ENCODE measurements at regions not wholly inside any gene's neighbourhood (a gene's known extent, or its start where the extent isn't known, plus 50 kb on each side); places are given as distances from the start of the nearest gene placed in this dataset.

DNA sequence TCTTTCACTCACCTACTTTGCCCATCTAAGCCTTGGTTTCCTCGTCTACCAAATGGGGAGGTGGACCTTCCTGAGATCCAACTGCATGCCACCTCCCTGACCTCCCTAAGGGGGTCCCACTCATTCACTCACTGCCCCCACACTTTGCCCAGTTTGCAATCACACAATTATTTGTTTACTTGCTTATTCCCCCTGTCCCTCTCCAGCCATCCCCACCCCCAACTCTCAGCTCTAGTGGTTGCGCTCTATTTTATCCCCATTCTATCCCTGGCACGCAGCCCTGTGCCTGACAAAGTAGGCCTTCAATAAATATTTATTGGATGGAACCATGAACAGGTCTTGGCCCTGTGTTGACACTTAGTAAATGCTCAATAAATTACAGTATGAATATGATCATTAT lies 130.8 kb upstream of the LARP1 start:
- DNase-seq (ENCODE audit: low read depth, low spot score) (no peak), FAIRE-seq (no peak)
- Histone ChIP-seq H3K79me2 (ENCODE audit: control insufficient read depth, insufficient read depth, low read length) (no peaks in the 10 kb centered on the region), H3K27me3 (ENCODE audit: control insufficient read depth in 2 of 2, insufficient read depth in 2 of 2, low read length in 2 of 2) (peaks cover 2 to 7% of the 10 kb centered on the region in 2 experiments), H3K27ac (ENCODE audit: insufficient read depth, low read depth, low read length) (no peak overlapping the region), H3K36me3 (ENCODE audit: control insufficient read depth in 2 of 2, extremely low read depth in 1 of 2, insufficient read depth in 2 of 2, low read length in 2 of 2) (no peaks in the 10 kb centered on the region), H2AFZ (ENCODE audit: low read depth, low read length) (no peak overlapping the region), H3K4me3 (replicated peaks in 1 of 3; ENCODE audit: insufficient read depth in 1 of 3, low read depth in 1 of 3, low read length in 3 of 3) (no peak overlapping the region), H4K20me1 (replicated peaks; ENCODE audit: control insufficient read depth, extremely low read depth, insufficient read depth, low read length) (no peaks in the 10 kb centered on the region), H3K9me1 (replicated peaks; ENCODE audit: control insufficient read depth, extremely low read depth, insufficient read depth, low read length) (no peaks in the 10 kb centered on the region), H3K4me1 (ENCODE audit: control insufficient read depth, extremely low read depth, insufficient read depth, low read length) (no peaks in the 10 kb centered on the region), H3K9ac (replicated peaks; ENCODE audit: extremely low read depth, insufficient read depth, low read length) (no peak overlapping the region), H3K9me3 (replicated peaks; ENCODE audit: control insufficient read depth, insufficient read depth, low read length) (no peaks in the 10 kb centered on the region), H3K4me2 (ENCODE audit: insufficient read depth, low read length) (no peak overlapping the region)
- BruUV-seq (replicated peaks) = no TSS peak
- CTCF ChIA-PET = interaction anchor here (1.2 kb wide), 2 partner anchors 16 to 103 kb away, joined by 3 read pairs; no protein-coding TSS in a partner anchor
- intact Hi-C loops (cut with micrococcal nuclease) (no loop called here), dilution Hi-C loops (cut with MboI; ENCODE audit: extremely low pct_ligation_motif_present, low sequenced_read_pairs) (no loop called here)
- no peak for TF ChIP-seq POLR2A (IDR thresholded peaks at IDR 0.05; ENCODE audit: low read depth, low read length)
- no peak for TF ChIP-seq MAX (IDR thresholded peaks at IDR 0.05; ENCODE audit: insufficient read depth, insufficient read length)
- no peak for TF ChIP-seq MYC (IDR thresholded peaks at IDR 0.05; ENCODE audit: low read depth, low read length)
- TF ChIP-seq GATA2 (IDR thresholded peaks at IDR 0.05; ENCODE audit: insufficient read depth, insufficient read length, low read depth, low read length) = no peak
- no peak for TF ChIP-seq POLR2AphosphoS5 (IDR thresholded peaks at IDR 0.05; ENCODE audit: insufficient read depth, low read depth, low read length)
- TF ChIP-seq JUN (IDR thresholded peaks at IDR 0.05; ENCODE audit: borderline replicate concordance, insufficient read depth, insufficient read length, low read depth) = no peak
- TF ChIP-seq, protein P1, sequence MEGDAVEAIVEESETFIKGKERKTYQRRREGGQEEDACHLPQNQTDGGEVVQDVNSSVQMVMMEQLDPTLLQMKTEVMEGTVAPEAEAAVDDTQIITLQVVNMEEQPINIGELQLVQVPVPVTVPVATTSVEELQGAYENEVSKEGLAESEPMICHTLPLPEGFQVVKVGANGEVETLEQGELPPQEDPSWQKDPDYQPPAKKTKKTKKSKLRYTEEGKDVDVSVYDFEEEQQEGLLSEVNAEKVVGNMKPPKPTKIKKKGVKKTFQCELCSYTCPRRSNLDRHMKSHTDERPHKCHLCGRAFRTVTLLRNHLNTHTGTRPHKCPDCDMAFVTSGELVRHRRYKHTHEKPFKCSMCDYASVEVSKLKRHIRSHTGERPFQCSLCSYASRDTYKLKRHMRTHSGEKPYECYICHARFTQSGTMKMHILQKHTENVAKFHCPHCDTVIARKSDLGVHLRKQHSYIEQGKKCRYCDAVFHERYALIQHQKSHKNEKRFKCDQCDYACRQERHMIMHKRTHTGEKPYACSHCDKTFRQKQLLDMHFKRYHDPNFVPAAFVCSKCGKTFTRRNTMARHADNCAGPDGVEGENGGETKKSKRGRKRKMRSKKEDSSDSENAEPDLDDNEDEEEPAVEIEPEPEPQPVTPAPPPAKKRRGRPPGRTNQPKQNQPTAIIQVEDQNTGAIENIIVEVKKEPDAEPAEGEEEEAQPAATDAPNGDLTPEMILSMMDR (IDR thresholded peaks at IDR 0.05; ENCODE audit: extremely low read depth in 1 of 2, insufficient read depth in 1 of 2, low read depth in 1 of 2, low read length in 2 of 2) = no peak
- no peak for TF ChIP-seq FOS (IDR thresholded peaks at IDR 0.05; ENCODE audit: borderline replicate concordance, insufficient read depth, low read length)
- TF ChIP-seq EZH2 (IDR thresholded peaks at IDR 0.05; ENCODE audit: borderline replicate concordance, low read depth, low read length, severe bottlenecking) = no peak
- POLR2A ChIA-PET = no interaction called here

All from endothelial cell of umbilical vein (primary cell).